Esophagus squamous epithelium (tissue), 5 donors: ENCODE measurements at regions not wholly inside any gene's neighbourhood (a gene's known extent, or its start where the extent isn't known, plus 50 kb on each side); places are given as distances from the start of the nearest gene placed in this dataset.

ENCODE experiments used
- DNase-seq: peaks from one replicate; lab custom pipeline; 2025; lab: John Stamatoyannopoulos, UW
- H3K27ac ChIP-seq, 4 donors: fragments of 200-600 bp; sonication (generic); one replicate each; pipeline ENCODE4 v1.5.1; 2016 to 2019; ENCODE audit warnings: mild to moderate bottlenecking in 1 of 4
- H3K27me3 ChIP-seq, 4 donors: fragments of 200-600 bp; sonication (generic); 1 replicate in 3 of 4; 2 replicates in 1 of 4; pipeline versions ENCODE4 v1.5.1 to v1.6.0; 2017 to 2021; ENCODE audit warnings: antibody characterized with exemption in 1 of 4
- H3K36me3 ChIP-seq, 3 donors: fragments of 200-600 bp; sonication (generic); one replicate each; pipeline ENCODE4 v1.5.1; 2016 to 2019
- H3K4me1 ChIP-seq, 3 donors: fragments of 200-600 bp; sonication (generic); one replicate each; pipeline ENCODE4 v1.5.1; 2017 to 2019
- H3K4me3 ChIP-seq, 4 donors: fragments of 200-600 bp; sonication (generic); 1 replicate in 3 of 4; 2 replicates in 1 of 4; pipeline ENCODE4 v1.5.1; 2016 to 2019; ENCODE audit warnings: mild to moderate bottlenecking in 2 of 4, moderate library complexity in 1 of 4
- H3K9me3 ChIP-seq, 3 donors: fragments of 200-600 bp; sonication (generic); one replicate each; pipeline ENCODE4 v1.5.1; 2016 to 2019
- POLR2A ChIP-seq, 4 donors: fragments of 450-650 bp; IDR thresholded peaks; one replicate each; pipeline ENCODE4 v1.6.1; 2017; ENCODE audit warnings: antibody characterized with exemption in 4 of 4, mild to moderate bottlenecking in 4 of 4, moderate library complexity in 3 of 4
- WGBS, 2 donors: methylation state at CpG; one replicate each; pipeline ENCODE4 v1.1.5; 2018; 5-methylcytosine and 5-hydroxymethylcytosine counted together
- intact Hi-C: fragments of 100-400 bp; cut with DNase I; formaldehyde crosslinking; loops from one replicate; pipeline ENCODE4 v1.15.0; 2022
- TF ChIP-seq, protein P1 (sequence below), 6 experiments: fragments of 450-650 bp in 4 of 6; fragments of 200-600 bp in 2 of 6; sonication (generic) in 2 of 6; IDR thresholded peaks; one replicate each; pipeline ENCODE4 v1.5.1; 2016 to 2019; ENCODE audit warnings: antibody characterized with exemption in 6 of 6, mild to moderate bottlenecking in 4 of 6, moderate library complexity in 4 of 6
- donor health status: DM: yes; HTN: yes; CAD: no.

DNA sequence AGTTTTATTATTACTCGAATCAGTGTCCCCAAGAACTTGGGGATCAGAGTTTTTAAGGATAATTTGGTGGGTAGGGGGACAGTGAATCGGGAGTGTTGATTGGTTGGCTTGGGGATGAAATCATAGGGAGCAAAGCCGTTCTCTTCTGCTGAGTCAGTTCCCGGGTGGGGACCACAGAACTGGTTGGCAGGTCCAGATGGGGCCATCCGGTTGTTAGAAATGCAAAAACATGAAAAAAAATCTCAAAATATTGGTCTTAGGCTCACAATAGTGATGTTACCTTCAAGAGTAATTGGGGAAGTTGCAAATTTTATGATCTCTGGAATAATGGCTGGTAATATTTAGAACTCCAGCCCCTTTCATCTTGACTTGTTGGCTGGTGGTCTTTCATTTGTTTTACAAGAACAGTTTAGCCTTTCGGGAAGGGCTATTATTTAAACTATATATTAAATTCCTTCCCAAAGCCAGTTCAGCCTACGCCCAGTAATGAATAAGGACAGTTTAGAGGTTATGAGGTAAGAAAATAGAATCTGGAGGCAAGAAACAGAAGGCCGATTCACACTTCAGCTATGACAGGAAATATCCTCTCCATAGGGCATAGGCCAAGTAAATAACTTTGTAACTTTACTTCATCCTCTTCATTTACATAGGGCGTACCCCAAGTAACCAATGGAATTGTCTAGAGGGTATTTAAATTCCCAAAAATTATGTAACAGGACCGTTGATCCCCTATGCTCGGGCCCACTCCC is 164.1 kb upstream of the STS start:
- H3K4me3 ChIP-seq = no peak overlapping the region
- H3K9me3 ChIP-seq = no peaks in the 10 kb centered on the region
- 75 to 80% methylated on average over 11 of the region's 11 CpGs for WGBS, 2 donors
- DNase-seq = no peak
- TF ChIP-seq, protein P1, sequence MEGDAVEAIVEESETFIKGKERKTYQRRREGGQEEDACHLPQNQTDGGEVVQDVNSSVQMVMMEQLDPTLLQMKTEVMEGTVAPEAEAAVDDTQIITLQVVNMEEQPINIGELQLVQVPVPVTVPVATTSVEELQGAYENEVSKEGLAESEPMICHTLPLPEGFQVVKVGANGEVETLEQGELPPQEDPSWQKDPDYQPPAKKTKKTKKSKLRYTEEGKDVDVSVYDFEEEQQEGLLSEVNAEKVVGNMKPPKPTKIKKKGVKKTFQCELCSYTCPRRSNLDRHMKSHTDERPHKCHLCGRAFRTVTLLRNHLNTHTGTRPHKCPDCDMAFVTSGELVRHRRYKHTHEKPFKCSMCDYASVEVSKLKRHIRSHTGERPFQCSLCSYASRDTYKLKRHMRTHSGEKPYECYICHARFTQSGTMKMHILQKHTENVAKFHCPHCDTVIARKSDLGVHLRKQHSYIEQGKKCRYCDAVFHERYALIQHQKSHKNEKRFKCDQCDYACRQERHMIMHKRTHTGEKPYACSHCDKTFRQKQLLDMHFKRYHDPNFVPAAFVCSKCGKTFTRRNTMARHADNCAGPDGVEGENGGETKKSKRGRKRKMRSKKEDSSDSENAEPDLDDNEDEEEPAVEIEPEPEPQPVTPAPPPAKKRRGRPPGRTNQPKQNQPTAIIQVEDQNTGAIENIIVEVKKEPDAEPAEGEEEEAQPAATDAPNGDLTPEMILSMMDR (IDR thresholded peaks at IDR 0.05) = no peak
- TF ChIP-seq POLR2A (IDR thresholded peaks at IDR 0.05) = no peak
- no peaks in the 10 kb centered on the region for H3K4me1 ChIP-seq
- H3K27me3 ChIP-seq = no peaks in the 10 kb centered on the region
- no peaks in the 10 kb centered on the region for H3K36me3 ChIP-seq
- no peak overlapping the region for H3K27ac ChIP-seq
- intact Hi-C loops = no loop called here

GRCh38 chrX:6981718-6982406 is 165.7 kb upstream of the STS start:
- no peak for DNase-seq
- no peaks in the 10 kb centered on the region for H3K36me3 ChIP-seq
- H3K4me1 ChIP-seq = no peaks in the 10 kb centered on the region
- intact Hi-C loops = no loop called here
- 88 to 93% methylated on average over 6 to 8 of the region's 8 CpGs for WGBS, 2 donors
- no peak overlapping the region for H3K27ac ChIP-seq
- no peak overlapping the region for H3K4me3 ChIP-seq
- H3K9me3 ChIP-seq = no peaks in the 10 kb centered on the region
- H3K27me3 ChIP-seq = no peaks in the 10 kb centered on the region
- TF ChIP-seq POLR2A (IDR thresholded peaks at IDR 0.05) = no peak
- TF ChIP-seq, protein P1 (IDR thresholded peaks at IDR 0.05) = no peak

DNA sequence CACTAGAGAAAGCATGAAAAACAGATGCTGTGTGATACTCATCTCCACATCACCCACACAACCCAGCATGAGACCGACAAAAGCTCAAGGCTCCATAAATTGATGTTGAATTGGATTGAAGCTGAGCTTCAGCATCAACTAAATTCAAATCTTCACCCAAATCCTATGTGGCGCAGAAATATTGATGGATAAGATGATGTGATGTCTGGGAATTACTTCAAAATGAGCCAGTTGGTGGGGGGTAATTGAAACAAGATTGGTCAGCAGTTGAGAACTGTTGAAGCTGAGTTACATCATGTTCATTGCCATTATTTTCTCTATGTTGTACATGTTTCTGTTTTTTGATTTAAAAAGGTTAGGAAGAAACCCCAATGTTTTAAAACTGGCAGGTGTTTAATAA is 166.5 kb upstream of the STS start:
- Histone ChIP-seq H3K4me3 (no peak overlapping the region), H3K27ac (no peak overlapping the region), H3K9me3 (no peaks in the 10 kb centered on the region), H3K36me3 (no peaks in the 10 kb centered on the region), H3K27me3 (no peaks in the 10 kb centered on the region), H3K4me1 (no peaks in the 10 kb centered on the region)
- WGBS, 2 donors = 86 to 89% methylated on average over 1 to 2 of the region's 2 CpGs
- no peak for DNase-seq
- intact Hi-C loops = no loop called here
- no peak for TF ChIP-seq POLR2A (IDR thresholded peaks at IDR 0.05)
- TF ChIP-seq, protein P1 (IDR thresholded peaks at IDR 0.05) = no peak

DNA sequence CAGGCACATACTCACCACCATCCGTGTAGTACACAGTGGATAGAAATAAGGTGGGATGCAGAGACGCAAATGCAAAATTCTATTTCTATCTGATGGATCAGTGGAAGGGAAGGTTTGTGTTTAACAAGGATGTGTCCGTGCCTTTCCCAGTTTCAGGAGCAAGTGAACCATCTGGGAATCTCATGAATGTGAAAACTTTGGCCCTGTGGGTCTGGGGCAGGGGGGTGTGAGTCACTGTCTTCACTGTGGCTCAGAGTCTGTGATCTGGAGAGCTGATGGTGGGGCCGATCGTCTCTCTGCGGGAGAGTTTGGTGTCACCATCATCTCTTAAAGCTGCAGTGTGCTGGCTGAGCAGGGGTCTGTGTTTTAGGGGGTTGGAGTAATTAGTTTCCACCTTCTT is 179.3 kb upstream of the STS start:
- H3K4me3 ChIP-seq = no peak overlapping the region
- no peak for TF ChIP-seq POLR2A (IDR thresholded peaks at IDR 0.05)
- TF ChIP-seq, protein P1 (IDR thresholded peaks at IDR 0.05) = no peak
- no peaks in the 10 kb centered on the region for H3K27me3 ChIP-seq
- H3K9me3 ChIP-seq = no peaks in the 10 kb centered on the region
- WGBS, 2 donors = 73 to 78% methylated on average over 4 of the region's 6 CpGs
- intact Hi-C loops = no loop called here
- no peak overlapping the region for H3K27ac ChIP-seq
- no peaks in the 10 kb centered on the region for H3K36me3 ChIP-seq
- H3K4me1 ChIP-seq = no peaks in the 10 kb centered on the region
- DNase-seq = no peak

GRCh38 chrX:6965729-6966128 is 181.8 kb upstream of the STS start:
- H3K4me1 ChIP-seq = no peaks in the 10 kb centered on the region
- no peaks in the 10 kb centered on the region for H3K36me3 ChIP-seq
- no peak overlapping the region for H3K27ac ChIP-seq
- TF ChIP-seq, protein P1 (IDR thresholded peaks at IDR 0.05) = no peak
- TF ChIP-seq POLR2A (IDR thresholded peaks at IDR 0.05) = no peak
- no peaks in the 10 kb centered on the region for H3K27me3 ChIP-seq
- no peaks in the 10 kb centered on the region for H3K9me3 ChIP-seq
- 69 to 74% methylated on average over 4 of the region's 4 CpGs for WGBS, 2 donors
- DNase-seq = no peak
- intact Hi-C loops = no loop called here
- H3K4me3 ChIP-seq = no peak overlapping the region
